H1 (cell line): ENCODE measurements at regions not wholly inside any gene's neighbourhood (a gene's known extent, or its start where the extent isn't known, plus 50 kb on each side); places are given as distances from the start of the nearest gene placed in this dataset.

ENCODE experiments used
- CTCF ChIA-PET: fragments of 300-600 bp; sonication (Branson Sonifier 250); formaldehyde crosslinking; loops from one replicate; lab custom pipeline; 2021; ENCODE audit not compliant: partially characterized antibody; lab: Charles Lee
- POLR2A ChIA-PET: fragments of 300-600 bp; sonication (Branson Sonifier 250); formaldehyde crosslinking; loops from one replicate; lab custom pipeline; 2021; ENCODE audit warnings: inconsistent platforms; ENCODE audit not compliant: partially characterized antibody; lab: Charles Lee
- DNase-seq, 2 experiments: peaks; one replicate each; pipeline versions ENCODE4 v3.0.0 to v3.0.0-alpha.2; 2010 to 2022; ENCODE audit warnings: low spot score in 2 of 2, low read depth in 1 of 2, mixed read lengths in 1 of 2
- FAIRE-seq: peaks from 2 replicates; lab custom pipeline; 2011; peaks lifted over from hg19 to GRCh38; lab: Jason Lieb, UNC
- H2AFZ ChIP-seq: 2 replicates; pipeline ENCODE4 v1.8.1; 2012; ENCODE audit warnings: low read length, inconsistent platforms
- H2AK5ac ChIP-seq: 2 replicates; pipeline ENCODE4 v1.6.1; 2013; ENCODE audit warnings: low read depth, low read length
- H2BK120ac ChIP-seq: replicated peaks from 2 replicates; pipeline ENCODE3; 2013; ENCODE audit warnings: low read depth, low read length, inconsistent platforms
- H2BK12ac ChIP-seq: 2 replicates; pipeline ENCODE4 v1.6.1; 2013; ENCODE audit warnings: low read depth, low read length
- H2BK15ac ChIP-seq: 2 replicates; pipeline ENCODE4 v1.6.1; 2013; ENCODE audit warnings: low read length
- H2BK20ac ChIP-seq: 2 replicates; pipeline ENCODE4 v1.6.1; 2013; ENCODE audit warnings: low read length
- H2BK5ac ChIP-seq: 2 replicates; pipeline ENCODE4 v1.6.1; 2013; ENCODE audit warnings: low read depth, low read length
- H3K14ac ChIP-seq: 2 replicates; pipeline ENCODE4 v1.6.1; 2013; ENCODE audit warnings: inconsistent platforms; ENCODE audit not compliant: insufficient read length
- H3K18ac ChIP-seq: 2 replicates; pipeline ENCODE4 v1.6.1; 2013; ENCODE audit warnings: low read length; ENCODE audit errors: extremely low read depth
- H3K23ac ChIP-seq: 2 replicates; pipeline ENCODE4 v1.6.1; 2013; ENCODE audit warnings: inconsistent platforms; ENCODE audit not compliant: insufficient read length
- H3K23me2 ChIP-seq: 2 replicates; pipeline ENCODE4 v1.6.1; 2013; ENCODE audit warnings: low read depth, low read length
- H3K27ac ChIP-seq: 2 replicates; pipeline ENCODE4 v1.6.1; 2011; ENCODE audit warnings: low read depth, low read length, inconsistent platforms
- H3K27me3 ChIP-seq, 4 experiments: replicated peaks in 1 of 4; 1 replicate in 1 of 4; 2 replicates in 3 of 4; pipeline versions ENCODE4 v1.6.1 to v1.8.1; 2011 to 2013; ENCODE audit warnings: low read length in 3 of 4, mild to moderate bottlenecking in 3 of 4, inconsistent platforms in 2 of 4, mixed read lengths in 2 of 4, moderate library complexity in 1 of 4; ENCODE audit not compliant: control insufficient read depth in 3 of 4, insufficient read depth in 3 of 4; ENCODE audit errors: extremely low read depth in 1 of 4
- H3K36me3 ChIP-seq, 4 experiments: 2 replicates each; pipeline versions ENCODE4 v1.6.1 to v1.8.1; 2011 to 2013; ENCODE audit warnings: mild to moderate bottlenecking in 4 of 4, low read length in 3 of 4, moderate library complexity in 2 of 4, control low read depth in 1 of 4, inconsistent platforms in 1 of 4; ENCODE audit not compliant: insufficient read depth in 4 of 4, control insufficient read depth in 2 of 4
- H3K4ac ChIP-seq: replicated peaks from 2 replicates; pipeline ENCODE3; 2013; ENCODE audit warnings: low read length, low read depth, mixed read lengths, inconsistent platforms; ENCODE audit not compliant: insufficient read length
- H3K4me1 ChIP-seq, 4 experiments: replicated peaks in 1 of 4; 1 replicate in 1 of 4; 2 replicates in 3 of 4; pipeline versions ENCODE4 v1.6.1 to v1.8.1; 2011 to 2013; ENCODE audit warnings: low read length in 3 of 4, inconsistent platforms in 2 of 4, mixed read lengths in 1 of 4; ENCODE audit not compliant: insufficient read depth in 4 of 4, control insufficient read depth in 3 of 4
- H3K4me2 ChIP-seq, 2 experiments: 2 replicates each; pipeline versions ENCODE4 v1.6.1 to v1.8.1; 2011 to 2013; ENCODE audit warnings: low read depth in 2 of 2, low read length in 2 of 2, control low read depth in 1 of 2, inconsistent platforms in 1 of 2, mild to moderate bottlenecking in 1 of 2; ENCODE audit not compliant: insufficient read depth in 1 of 2
- H3K4me3 ChIP-seq, 4 experiments: fragments of 200-600, 300-600 bp in 1 of 4; sonication (generic), shearing (Covaris generic), sonication (Bioruptor Twin) in 1 of 4; 2 replicates each; pipeline versions ENCODE4 v1.5.1 to v1.8.1; 2011 to 2016; ENCODE audit warnings: low read length in 4 of 4, low read depth in 3 of 4, control low read depth in 2 of 4, inconsistent platforms in 2 of 4, mild to moderate bottlenecking in 2 of 4, mixed read lengths in 1 of 4, moderate library complexity in 1 of 4; ENCODE audit not compliant: insufficient read depth in 2 of 4; ENCODE audit errors: extremely low read depth in 1 of 4
- H3K56ac ChIP-seq: replicated peaks from 2 replicates; pipeline ENCODE3; 2013; ENCODE audit warnings: low read depth, mild to moderate bottlenecking, mixed read lengths, low read length, inconsistent platforms; ENCODE audit not compliant: insufficient read length
- H3K79me1 ChIP-seq: 2 replicates; pipeline ENCODE4 v1.6.1; 2013; ENCODE audit warnings: low read depth, low read length, control low read depth
- H3K79me2 ChIP-seq, 2 experiments: 2 replicates each; pipeline versions ENCODE4 v1.6.1 to v1.8.1; 2012 to 2013; ENCODE audit warnings: low read length in 2 of 2, mild to moderate bottlenecking in 2 of 2, inconsistent platforms in 1 of 2; ENCODE audit not compliant: insufficient read depth in 2 of 2, control insufficient read depth in 1 of 2
- H3K9ac ChIP-seq, 4 experiments: replicated peaks in 1 of 4; 1 replicate in 1 of 4; 2 replicates in 3 of 4; pipeline versions ENCODE4 v1.6.1 to v1.8.1; 2011 to 2013; ENCODE audit warnings: low read depth in 3 of 4, low read length in 3 of 4, control low read depth in 2 of 4, mild to moderate bottlenecking in 2 of 4, moderate library complexity in 2 of 4, inconsistent platforms in 1 of 4; ENCODE audit errors: extremely low read depth in 1 of 4
- H3K9me3 ChIP-seq, 2 experiments: 2 replicates each; pipeline versions ENCODE4 v1.6.1 to v1.8.1; 2012 to 2013; ENCODE audit warnings: mild to moderate bottlenecking in 2 of 2, moderate library complexity in 2 of 2, control low read depth in 1 of 2, inconsistent platforms in 1 of 2, low read depth in 1 of 2, low read length in 1 of 2, mixed read lengths in 1 of 2; ENCODE audit not compliant: insufficient read depth in 2 of 2
- H4K20me1 ChIP-seq, 2 experiments: replicated peaks in 1 of 2; 2 replicates each; pipeline versions ENCODE3 to v1.8.1; 2011 to 2013; ENCODE audit warnings: inconsistent platforms in 2 of 2, low read length in 2 of 2, mild to moderate bottlenecking in 1 of 2; ENCODE audit not compliant: insufficient read depth in 2 of 2, control insufficient read depth in 1 of 2
- H4K5ac ChIP-seq: 2 replicates; pipeline ENCODE4 v1.6.1; 2013; ENCODE audit warnings: low read length, low read depth, mixed read lengths, inconsistent platforms; ENCODE audit not compliant: insufficient read length
- H4K8ac ChIP-seq: 2 replicates; pipeline ENCODE4 v1.8.0; 2013; ENCODE audit warnings: mild to moderate bottlenecking, moderate library complexity, low read length, inconsistent platforms; ENCODE audit not compliant: insufficient read depth; ENCODE audit errors: extremely low read depth
- H4K91ac ChIP-seq: replicated peaks from 2 replicates; pipeline ENCODE3; 2013; ENCODE audit warnings: low read length, mixed read lengths, inconsistent platforms; ENCODE audit not compliant: insufficient read length
- CHD1 ChIP-seq: IDR thresholded peaks from 2 replicates; pipeline ENCODE4 v1.6.1; 2012; ENCODE audit warnings: low read depth, low read length, improper control_type of control experiment
- CHD2 ChIP-seq: IDR thresholded peaks from 2 replicates; pipeline ENCODE4 v1.6.1; 2012; ENCODE audit warnings: low read length, improper control_type of control experiment
- CREB1 ChIP-seq: IDR thresholded peaks from 2 replicates; pipeline ENCODE4 v1.6.1; 2012; ENCODE audit warnings: inconsistent platforms
- CTBP2 ChIP-seq: IDR thresholded peaks from 2 replicates; pipeline ENCODE4 v1.7.0; 2011; ENCODE audit warnings: borderline replicate concordance, mild to moderate bottlenecking, moderate library complexity, mixed read lengths, low read length; ENCODE audit not compliant: insufficient read depth, insufficient read length
- GABPA ChIP-seq: IDR thresholded peaks from 2 replicates; pipeline ENCODE4 v1.6.1; 2011; ENCODE audit warnings: mild to moderate bottlenecking, low read length, moderate library complexity, borderline replicate concordance; ENCODE audit not compliant: insufficient read depth
- HDAC2 ChIP-seq, 2 experiments: fragments of 300-600 bp in 1 of 2; sonication (generic) in 1 of 2; IDR thresholded peaks; 2 replicates each; pipeline ENCODE4 v1.6.1; 2011 to 2012; ENCODE audit warnings: low read depth in 2 of 2, low read length in 2 of 2, mild to moderate bottlenecking in 2 of 2, moderate library complexity in 2 of 2, borderline replicate concordance in 1 of 2, inconsistent platforms in 1 of 2
- JUN ChIP-seq: IDR thresholded peaks from 2 replicates; pipeline ENCODE4 v1.6.1; 2011; ENCODE audit warnings: low read depth, mild to moderate bottlenecking, improper control_type of control experiment, low read length
- NANOG ChIP-seq: IDR thresholded peaks from 2 replicates; pipeline ENCODE4 v1.6.1; 2011; ENCODE audit warnings: low read length, low read depth, mild to moderate bottlenecking, inconsistent platforms; ENCODE audit not compliant: insufficient read depth, poor library complexity, severe bottlenecking
- RAD21 ChIP-seq, 2 experiments: IDR thresholded peaks in 1 of 2; conservative IDR thresholded peaks in 1 of 2; 2 replicates each; pipeline ENCODE4 v1.6.1; 2011; ENCODE audit warnings: low read depth in 2 of 2, low read length in 2 of 2, improper control_type of control experiment in 1 of 2, inconsistent platforms in 1 of 2, mild to moderate bottlenecking in 1 of 2, moderate library complexity in 1 of 2
- TEAD4 ChIP-seq: IDR thresholded peaks from 2 replicates; pipeline ENCODE4 v1.6.1; 2012; ENCODE audit warnings: low read depth, low read length, inconsistent platforms, mixed read lengths
- WGBS, 2 experiments: shearing (Covaris generic) in 1 of 2; methylation state at CpG; one replicate each; pipeline versions ENCODE4 v1.1.6 to v1.1.7; 2013 to 2015; ENCODE audit warnings: low lambda C conversion rate in 2 of 2, mixed read lengths in 2 of 2, inconsistent platforms in 1 of 2, low coverage in 1 of 2, missing lambda C conversion rate in 1 of 2; ENCODE audit not compliant: insufficient replicate concordance in 2 of 2, insufficient coverage in 1 of 2, insufficient read length in 1 of 2; ENCODE audit errors: extremely low coverage in 1 of 2, missing lambda C conversion rate in 1 of 2; 5-methylcytosine and 5-hydroxymethylcytosine counted together

GRCh38 chr16:6625606-6626005 is 707.0 kb upstream of the RBFOX1 start:
- POLR2A ChIA-PET: no interaction called here
- H2BK5ac ChIP-seq: no peak overlapping the region
- H2BK120ac ChIP-seq: no peak overlapping the region
- DNase-seq (no peak), FAIRE-seq (no peak)
- H3K23me2 ChIP-seq: no peaks in the 10 kb centered on the region
- H3K9me3 ChIP-seq: no peaks in the 10 kb centered on the region
- H3K4me3 ChIP-seq: no peak overlapping the region
- no peak overlapping the region for H3K4me2 ChIP-seq
- no peak overlapping the region for H3K56ac ChIP-seq
- no peak overlapping the region for H2BK12ac ChIP-seq
- no peak overlapping the region for H3K27ac ChIP-seq
- no peaks in the 10 kb centered on the region for H4K20me1 ChIP-seq
- H3K14ac ChIP-seq: no peak overlapping the region
- no peak overlapping the region for H3K23ac ChIP-seq
- H3K36me3 ChIP-seq: no peaks in the 10 kb centered on the region
- no peak overlapping the region for H3K9ac ChIP-seq
- H3K18ac ChIP-seq: no peak overlapping the region
- TF ChIP-seq CREB1 (no peak), HDAC2 (IDR thresholded peaks at IDR 0.05; ENCODE audit: borderline replicate concordance in 1 of 2, low read depth in 2 of 2, low read length in 2 of 2) (no peak), CTBP2 (no peak), GABPA (no peak), TEAD4 (no peak), RAD21 (IDR thresholded peaks at IDR 0.05 in 1 of 2, conservative IDR thresholded peaks at IDR 0.05 in 1 of 2; ENCODE audit: low read depth in 2 of 2, low read length in 2 of 2) (no peak), JUN (no peak), NANOG (no peak), CHD1 (no peak), CHD2 (no peak)
- no peaks in the 10 kb centered on the region for H3K79me1 ChIP-seq
- H4K91ac ChIP-seq: no peak overlapping the region
- no peak overlapping the region for H2AK5ac ChIP-seq
- CTCF ChIA-PET: interaction anchor here (0.6 to 4.8 kb wide), 3 partner anchors 14 to 510 kb away, joined by 3 to 16 read pairs (median 3); no protein-coding TSS in a partner anchor
- H3K79me2 ChIP-seq: no peaks in the 10 kb centered on the region
- no peak overlapping the region for H3K4ac ChIP-seq
- H4K8ac ChIP-seq: no peak overlapping the region
- H3K27me3 ChIP-seq: no peaks in the 10 kb centered on the region
- no peak overlapping the region for H2BK20ac ChIP-seq
- H4K5ac ChIP-seq: no peak overlapping the region
- no peak overlapping the region for H2BK15ac ChIP-seq
- H2AFZ ChIP-seq: no peak overlapping the region
- 85% methylated on average over 3 of the region's 3 CpGs; no CpG with 5 or more reads in 1 of the 2 experiments for WGBS, 2 experiments
- no peaks in the 10 kb centered on the region; a peak in 1 of 7 replicates for H3K4me1 ChIP-seq
